Transverse colon (tissue), 3 donors: ENCODE measurements at regions not wholly inside any gene's neighbourhood (a gene's known extent, or its start where the extent isn't known, plus 50 kb on each side); places are given as distances from the start of the nearest gene placed in this dataset.

ENCODE experiments used
- CTCF ChIP-seq, 5 experiments: fragments of 200-600 bp in 3 of 5; fragments of 450-650 bp in 2 of 5; sonication (generic) in 3 of 5; IDR thresholded peaks; 1 replicate in 2 of 5; 2 replicates in 3 of 5; pipeline ENCODE4 v1.5.1; 2016 to 2017; ENCODE audit warnings: antibody characterized with exemption in 5 of 5, inconsistent platforms in 3 of 5, mild to moderate bottlenecking in 2 of 5, moderate library complexity in 1 of 5
- EP300 ChIP-seq: sonication (generic); formaldehyde crosslinking; IDR thresholded peaks from one replicate; pipeline ENCODE4 v1.6.1; 2017; ENCODE audit warnings: antibody characterized with exemption, low read depth

- TF ChIP-seq EP300: no peak
- no peak for TF ChIP-seq CTCF (IDR thresholded peaks at IDR 0.05)
These were observed 69.4 kb upstream of the NAV3 start for GRCh38 chr12:77761286-77761685.
